GM18511 (cell line): ENCODE measurements at regions not wholly inside any gene's neighbourhood (a gene's known extent, or its start where the extent isn't known, plus 50 kb on each side); places are given as distances from the start of the nearest gene placed in this dataset.

ENCODE experiments used
- ATAC-seq: cut with Tn5 transposase; IDR thresholded peaks from one replicate; pipeline ENCODE4 v1.9.1; 2021; ENCODE audit warnings: mild to moderate bottlenecking, moderate library complexity; ENCODE audit not compliant: unreplicated experiment

DNA sequence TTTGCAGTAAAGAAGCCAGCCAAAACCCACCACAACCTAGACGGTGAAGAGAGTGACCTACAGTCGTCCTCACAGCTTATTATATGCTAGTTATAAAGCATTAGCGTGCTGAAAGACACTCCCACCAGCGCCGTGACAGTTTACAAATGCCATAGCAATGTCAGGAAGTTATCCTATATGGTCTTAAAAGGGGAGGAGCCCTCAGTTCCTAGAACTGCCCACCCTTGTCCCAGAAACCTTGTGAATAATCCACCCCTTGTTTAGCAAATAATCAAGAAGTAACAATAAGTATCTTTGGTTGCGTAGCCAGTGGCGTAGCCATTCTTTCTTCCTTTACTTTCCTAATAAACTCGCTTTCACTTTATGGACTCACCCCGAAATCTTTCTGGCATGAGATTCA, 227.9 kb upstream of the ARGLU1 start:
- no peak for ATAC-seq

DNA sequence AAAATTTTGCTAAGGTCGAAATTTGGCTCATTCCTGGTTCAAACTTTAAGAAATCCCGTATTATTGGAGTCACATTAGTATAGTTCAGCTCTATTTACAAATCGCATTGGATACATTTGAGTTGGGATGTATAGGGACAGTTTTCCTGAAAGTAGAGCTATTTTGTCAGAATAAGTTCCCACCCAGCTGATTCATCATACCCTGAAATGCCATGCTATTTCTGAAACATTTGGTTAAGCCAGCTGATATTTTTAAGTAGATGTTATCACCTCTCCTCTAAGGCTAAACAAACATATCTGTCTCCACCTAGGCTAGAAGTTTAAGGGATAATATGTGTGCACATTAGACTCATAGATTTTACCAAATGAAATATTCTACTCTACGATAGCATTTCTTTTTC, 226.2 kb upstream of the ARGLU1 start:
- no peak for ATAC-seq

GRCh38 chr13:106789911-106790310, 222.0 kb upstream of the ARGLU1 start:
- no peak for ATAC-seq

- no peak for ATAC-seq
These were observed 218.1 kb upstream of the ARGLU1 start for GRCh38 chr13:106786006-106786563.

GRCh38 chr13:106774621-106775020, 206.7 kb upstream of the ARGLU1 start:
- ATAC-seq: no peak

DNA sequence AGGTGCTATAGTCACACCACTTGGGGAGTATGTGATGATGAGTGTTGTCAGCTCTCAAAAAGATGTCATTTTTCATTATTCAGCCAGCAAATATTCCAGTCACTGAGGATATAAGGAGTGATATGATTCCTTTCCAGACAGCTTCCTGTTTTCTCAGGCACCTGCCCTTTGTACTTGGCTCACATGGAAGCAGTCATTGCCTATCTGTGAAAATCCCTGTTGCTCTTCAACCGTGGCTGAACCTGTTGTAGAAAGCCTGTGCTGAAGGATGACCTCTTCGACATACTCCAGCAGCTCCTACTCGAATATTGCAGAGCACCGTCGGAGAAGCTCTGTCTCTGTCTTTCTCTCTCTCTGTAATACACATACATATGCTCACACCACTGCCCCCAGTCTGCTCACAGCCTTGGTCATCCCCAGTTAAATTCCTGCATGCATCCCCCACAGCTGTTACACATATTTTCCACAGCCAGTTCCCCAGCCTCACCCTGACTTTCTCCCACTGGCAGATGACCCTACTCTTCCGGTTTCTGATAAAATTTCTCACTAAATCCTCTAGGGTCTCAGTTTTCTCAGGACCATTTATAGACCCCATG, 204.2 kb upstream of the ARGLU1 start:
- no peak for ATAC-seq

- ATAC-seq: no peak
These were observed 201.1 kb upstream of the ARGLU1 start for GRCh38 chr13:106768991-106769390.

DNA sequence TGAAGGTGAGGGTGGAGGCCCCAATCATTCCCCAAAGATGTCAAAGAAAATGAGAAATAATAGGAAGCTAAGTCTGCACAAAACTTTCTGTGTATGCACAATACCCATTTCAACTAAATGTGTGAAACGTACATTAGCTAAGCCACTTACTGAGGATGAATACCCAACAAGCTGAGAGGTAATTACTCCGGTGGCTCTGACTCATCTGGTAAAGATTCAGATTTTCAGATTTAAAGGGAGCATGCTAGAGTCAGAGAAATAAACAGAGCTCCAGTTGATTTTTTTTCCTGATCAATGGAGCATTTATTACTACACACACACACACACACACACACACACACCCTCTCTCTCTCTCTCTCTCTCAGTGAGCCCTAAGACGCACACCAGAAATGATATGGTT, 194.8 kb upstream of the ARGLU1 start:
- no peak for ATAC-seq

DNA sequence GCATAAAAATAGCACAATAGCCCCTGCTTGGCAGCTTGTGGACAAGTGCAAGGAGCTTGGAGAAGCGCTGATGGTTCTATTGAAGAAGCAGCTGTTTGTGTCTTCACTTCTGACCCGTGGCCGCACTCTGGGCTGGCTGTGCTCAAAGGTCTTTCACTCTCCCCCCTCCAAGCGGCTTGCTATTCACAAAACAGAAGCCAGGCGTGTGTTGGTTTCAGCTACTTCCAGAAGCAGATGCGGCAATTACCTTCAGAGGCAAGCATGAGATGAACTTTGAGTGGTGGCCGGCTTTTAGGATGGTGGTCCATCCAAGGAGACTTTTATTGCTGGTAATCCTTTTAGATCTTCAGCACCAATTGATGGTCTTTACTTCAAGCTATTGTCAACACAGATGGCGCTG, 188.5 kb upstream of the ARGLU1 start:
- no peak for ATAC-seq

- ATAC-seq: no peak
These were observed 187.6 kb upstream of the ARGLU1 start for GRCh38 chr13:106755542-106755941.

- ATAC-seq: no peak
These were observed 185.3 kb upstream of the ARGLU1 start for GRCh38 chr13:106753251-106753650.

GRCh38 chr13:106752584-106753170, 184.7 kb upstream of the ARGLU1 start:
- ATAC-seq: no peak

DNA sequence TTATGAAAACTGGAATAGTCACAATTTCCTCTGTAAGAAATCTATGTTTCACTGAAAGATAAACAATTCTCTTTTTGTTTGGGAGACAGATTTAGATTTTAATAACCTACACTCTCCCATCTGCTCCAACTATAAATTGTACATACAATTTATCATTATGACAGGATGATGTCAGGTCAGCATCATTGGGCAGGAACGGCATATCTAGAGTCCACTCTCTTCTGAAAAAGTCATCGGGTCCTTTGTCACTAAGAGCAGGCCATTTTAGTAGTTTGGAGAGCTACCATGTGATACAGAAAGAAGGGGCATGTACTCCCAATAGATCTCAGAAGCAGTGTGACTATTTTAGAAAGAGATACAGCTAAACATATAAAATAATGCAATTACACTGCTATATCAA, 180.8 kb upstream of the ARGLU1 start:
- no peak for ATAC-seq

GRCh38 chr13:106744516-106744915, 176.6 kb upstream of the ARGLU1 start:
- ATAC-seq: no peak

GRCh38 chr13:106738186-106738678, 170.3 kb upstream of the ARGLU1 start:
- ATAC-seq: no peak

- ATAC-seq: no peak
These were observed 169.0 kb upstream of the ARGLU1 start for GRCh38 chr13:106736941-106737340.

GRCh38 chr13:106734198-106734597, 166.3 kb upstream of the ARGLU1 start:
- no peak for ATAC-seq

DNA sequence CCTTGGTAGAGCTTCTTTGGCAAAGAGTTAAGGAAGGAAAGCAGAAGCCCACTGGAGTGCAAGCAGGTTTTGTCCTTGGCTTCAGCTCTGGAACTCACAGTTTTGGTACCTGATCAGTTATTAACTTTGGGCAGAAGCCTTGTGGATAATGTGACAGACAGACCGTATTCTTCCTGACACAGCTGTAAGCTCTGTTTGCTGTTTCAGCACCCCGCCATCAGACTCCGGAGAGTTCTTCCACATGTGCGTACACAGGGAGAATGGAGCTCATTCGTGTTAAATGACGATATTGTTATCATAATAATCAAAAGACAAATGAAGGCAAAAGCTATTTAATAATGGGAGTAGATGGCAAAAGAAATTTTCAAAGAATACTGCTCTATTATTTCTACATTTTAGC, 155.1 kb upstream of the ARGLU1 start:
- ATAC-seq: no peak

DNA sequence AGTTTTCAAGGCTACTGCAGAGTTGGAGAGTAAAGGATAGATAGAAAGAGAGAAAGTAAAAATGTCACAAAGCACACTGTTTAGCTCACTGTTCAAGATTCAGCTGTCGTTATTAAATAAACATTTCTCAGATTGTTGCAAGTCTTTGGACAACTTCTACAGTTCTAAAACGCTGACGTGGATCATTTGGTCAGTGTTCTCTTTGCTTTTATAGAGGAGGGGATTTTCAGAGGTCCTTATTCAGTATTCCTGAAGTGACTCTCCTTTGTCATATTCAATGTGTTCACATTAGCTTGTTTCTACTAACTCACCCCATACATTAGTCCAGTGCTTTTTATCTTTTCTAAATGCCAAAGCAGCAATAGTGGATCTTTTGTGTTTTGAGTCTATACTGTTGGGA, 154.7 kb upstream of the ARGLU1 start:
- ATAC-seq: no peak

- ATAC-seq: no peak
These were observed 153.7 kb upstream of the ARGLU1 start for GRCh38 chr13:106721599-106721998.

GRCh38 chr13:106714271-106714982, 146.5 kb upstream of the ARGLU1 start:
- ATAC-seq: no peak

GRCh38 chr13:106712381-106712780, 144.4 kb upstream of the ARGLU1 start:
- ATAC-seq: no peak
